GM23338 (cell line): ENCODE measurements at regions not wholly inside any gene's neighbourhood (a gene's known extent, or its start where the extent isn't known, plus 50 kb on each side); places are given as distances from the start of the nearest gene placed in this dataset.

Experiments
- ATAC-seq: fragments of 200-7000 bp; cut with Tn5 transposase; 3 replicates; pipeline ENCODE4 v1.9.1; 2020
- DNase-seq: peaks from one replicate; pipeline ENCODE4 v3.0.0-alpha.2; 2015; ENCODE audit warnings: low spot score
- H2AFZ ChIP-seq: fragments of 200-600 bp; sonication (generic); 2 replicates; pipeline ENCODE4 v1.8.0; 2016; ENCODE audit warnings: antibody characterized with exemption, mild to moderate bottlenecking, moderate library complexity
- H3F3A ChIP-seq: fragments of 200-600 bp; sonication (generic); replicated peaks from 2 replicates; pipeline ENCODE4 v1.8.0; 2017; ENCODE audit warnings: antibody characterized with exemption, mixed run types, low read depth
- H3K27ac ChIP-seq: fragments of 200-600 bp; sonication (generic); 2 replicates; pipeline ENCODE4 v1.6.1; 2016; ENCODE audit warnings: low read depth
- H3K27me3 ChIP-seq: fragments of 200-600 bp; sonication (generic); 2 replicates; pipeline ENCODE4 v1.8.0; 2016; ENCODE audit warnings: mild to moderate bottlenecking, mixed run types, moderate library complexity; ENCODE audit not compliant: insufficient read depth
- H3K36me3 ChIP-seq: fragments of 200-600 bp; sonication (generic); 2 replicates; pipeline ENCODE4 v1.8.0; 2016; ENCODE audit warnings: mild to moderate bottlenecking; ENCODE audit not compliant: insufficient read depth
- H3K4me1 ChIP-seq: fragments of 200-600 bp; sonication (generic); 2 replicates; pipeline ENCODE4 v1.8.0; 2016; ENCODE audit warnings: mild to moderate bottlenecking, moderate library complexity; ENCODE audit not compliant: insufficient read depth
- H3K4me2 ChIP-seq: fragments of 200-600 bp; sonication (generic); 2 replicates; pipeline ENCODE4 v1.7.1; 2017; ENCODE audit warnings: mixed run types
- H3K4me3 ChIP-seq: fragments of 200-600 bp; sonication (generic); 2 replicates; pipeline ENCODE4 v1.6.1; 2016; ENCODE audit warnings: mixed run types
- H3K79me2 ChIP-seq: fragments of 200-600 bp; sonication (generic); replicated peaks from 2 replicates; pipeline ENCODE4 v1.8.0; 2017; ENCODE audit warnings: mild to moderate bottlenecking; ENCODE audit not compliant: insufficient read depth
- H3K9me2 ChIP-seq: fragments of 200-600 bp; sonication (generic); 2 replicates; pipeline ENCODE4 v1.8.0; 2017; ENCODE audit not compliant: insufficient read depth
- H4K20me1 ChIP-seq: fragments of 200-600 bp; sonication (generic); replicated peaks from 2 replicates; pipeline ENCODE4 v1.8.0; 2017; ENCODE audit warnings: mild to moderate bottlenecking; ENCODE audit not compliant: insufficient read depth
- H3K27ac Mint-ChIP-seq: 2 replicates; pipeline ENCODE4 v1.8.0; 2020; ENCODE audit warnings: inconsistent platforms, mild to moderate bottlenecking, moderate library complexity, mixed read lengths
- H3K27me3 Mint-ChIP-seq: 3 replicates; pipeline ENCODE4 v1.8.0; 2022; ENCODE audit warnings: low read depth, mild to moderate bottlenecking, moderate library complexity, mixed read lengths, inconsistent platforms; ENCODE audit not compliant: insufficient read depth, poor library complexity
- H3K36me3 Mint-ChIP-seq: 3 replicates; pipeline ENCODE4 v1.8.0; 2021; ENCODE audit warnings: low read depth, mild to moderate bottlenecking, inconsistent platforms, moderate library complexity, mixed read lengths
- H3K4me1 Mint-ChIP-seq: 3 replicates; pipeline ENCODE4 v1.8.0; 2020; ENCODE audit warnings: mild to moderate bottlenecking, inconsistent platforms, mixed read lengths
- H3K4me3 Mint-ChIP-seq: 3 replicates; pipeline ENCODE4 v1.8.0; 2021; ENCODE audit warnings: moderate library complexity, mild to moderate bottlenecking, inconsistent platforms, mixed read lengths
- H3K9me3 Mint-ChIP-seq: 3 replicates; pipeline ENCODE4 v1.8.0; 2020; ENCODE audit warnings: moderate library complexity, mild to moderate bottlenecking, inconsistent platforms, mixed read lengths
- CREB1 ChIP-seq: fragments of 250-450 bp; sonication (Bioruptor Pico); IDR thresholded peaks from 2 replicates; pipeline ENCODE4 v1.5.0; 2020; ENCODE audit warnings: low read depth, mild to moderate bottlenecking, moderate library complexity
- CTCF ChIP-seq, 2 experiments: fragments of 200-600 bp in 1 of 2; sonication (generic) in 1 of 2; conservative IDR thresholded peaks; 2 replicates each; pipeline versions ENCODE4 v1.5.1 to v1.6.1; 2016 to 2017; ENCODE audit warnings: antibody characterized with exemption in 2 of 2, low read depth in 2 of 2, mild to moderate bottlenecking in 2 of 2, moderate library complexity in 1 of 2
- ETS1 ChIP-seq: IDR thresholded peaks from 2 replicates; pipeline ENCODE4 v1.6.1; 2016; ENCODE audit warnings: antibody characterized with exemption
- EZH2 ChIP-seq: fragments of 200-600 bp; sonication (generic); IDR thresholded peaks from one replicate; pipeline ENCODE4 v1.8.0; 2017; ENCODE audit warnings: antibody characterized with exemption, mild to moderate bottlenecking, low read depth; ENCODE audit not compliant: unreplicated experiment
- EZH2phosphoT487 ChIP-seq: fragments of 200-600 bp; sonication (generic); IDR thresholded peaks from one replicate; pipeline ENCODE4 v1.8.1; 2018; ENCODE audit warnings: antibody characterized with exemption; ENCODE audit not compliant: unreplicated experiment
- JUNB ChIP-seq: IDR thresholded peaks from one replicate; pipeline ENCODE4 v1.6.1; 2016; ENCODE audit warnings: antibody characterized with exemption; ENCODE audit not compliant: unreplicated experiment
- NANOG ChIP-seq: IDR thresholded peaks from 2 replicates; pipeline ENCODE4 v1.6.1; 2016; ENCODE audit warnings: antibody characterized with exemption, borderline replicate concordance
- POLR2AphosphoS5 ChIP-seq: IDR thresholded peaks from 2 replicates; pipeline ENCODE4 v1.6.1; 2016; ENCODE audit warnings: antibody characterized with exemption, low read depth
- REST ChIP-seq: IDR thresholded peaks from one replicate; pipeline ENCODE4 v1.6.1; 2018; ENCODE audit warnings: antibody characterized with exemption; ENCODE audit not compliant: unreplicated experiment
- STAT1 ChIP-seq: IDR thresholded peaks from one replicate; pipeline ENCODE4 v1.6.1; 2016; ENCODE audit warnings: antibody characterized with exemption; ENCODE audit not compliant: unreplicated experiment
- ZNF114 ChIP-seq: fragments of 250-450 bp; sonication (Bioruptor Pico); IDR thresholded peaks from 2 replicates; pipeline ENCODE4 v1.5.0; 2020; ENCODE audit warnings: mild to moderate bottlenecking, moderate library complexity
- ZNF331 ChIP-seq: fragments of 250-450 bp; sonication (Bioruptor Pico); IDR thresholded peaks from 2 replicates; pipeline ENCODE4 v1.5.0; 2020; ENCODE audit warnings: low read depth, mild to moderate bottlenecking, moderate library complexity
- ZNF462 ChIP-seq: fragments of 250-450 bp; sonication (Bioruptor Pico); IDR thresholded peaks from 2 replicates; pipeline ENCODE4 v1.5.0; 2020; ENCODE audit warnings: mild to moderate bottlenecking, moderate library complexity

GRCh38 chr7:108722561-108722960 is 152.9 kb downstream of the DNAJB9 start:
- H3K4me1 Mint-ChIP-seq, result 0 out of 3 replicates have a peak, but pooled peaks cover 2% of the 10 kb centered on the region
- no peak overlapping the region for H3K4me3 Mint-ChIP-seq
- no peaks in the 10 kb centered on the region for H3K36me3 Mint-ChIP-seq
- H3K4me3 ChIP-seq, result no peak overlapping the region
- no peaks in the 10 kb centered on the region for H4K20me1 ChIP-seq
- H3K4me2 ChIP-seq, result no peak overlapping the region
- no peaks in the 10 kb centered on the region for H3K9me3 Mint-ChIP-seq
- DNase-seq (no peak), ATAC-seq (no peak)
- peaks cover 4% of the 10 kb centered on the region; the same call in 1 of the 2 replicates for H3K9me2 ChIP-seq
- no peak overlapping the region for H3K27ac Mint-ChIP-seq
- H3K27ac ChIP-seq, result no peak overlapping the region
- no peak overlapping the region for H2AFZ ChIP-seq
- H3F3A ChIP-seq, result no peaks in the 10 kb centered on the region
- peaks cover 6% of the 10 kb centered on the region for H3K27me3 Mint-ChIP-seq
- TF ChIP-seq EZH2phosphoT487 (no peak), JUNB (no peak), EZH2 (no peak), STAT1 (no peak), POLR2AphosphoS5 (no peak), ZNF114 (no peak), ZNF331 (CRISPR knock-in tag) (no peak), NANOG (no peak), ETS1 (no peak), CTCF (conservative IDR thresholded peaks at IDR 0.05; ENCODE audit: low read depth in 2 of 2) (no peak), CREB1 (CRISPR knock-in tag) (no peak), REST (no peak), ZNF462 (no peak)
- H3K79me2 ChIP-seq, result no peaks in the 10 kb centered on the region
- H3K4me1 ChIP-seq, result 0 out of 2 replicates have a peak, but pooled peaks cover 5% of the 10 kb centered on the region
- no peaks in the 10 kb centered on the region for H3K36me3 ChIP-seq
- H3K27me3 ChIP-seq, result no peaks in the 10 kb centered on the region
